ENCODE measurements at regions not wholly inside any gene's neighbourhood (a gene's known extent, or its start where the extent isn't known, plus 50 kb on each side); places are given as distances from the start of the nearest gene placed in this dataset.
"Not testable (repeated sequence)": the region's sequence is repeated elsewhere in the genome, so short reads cannot be mapped to it uniquely, and the experiment has no call there.

- DNase-seq (ENCODE audit: low read depth), result no peak
Measured at GRCh38 chr21:27070861-27071670, 104.2 kb upstream of the ADAMTS5 start.

GRCh38 chr21:27068811-27069210 is 101.9 kb upstream of the ADAMTS5 start:
- no peak for DNase-seq (ENCODE audit: low read depth)

- no peak for DNase-seq (ENCODE audit: low read depth)
Measured at GRCh38 chr21:27067226-27067625, 100.3 kb upstream of the ADAMTS5 start.

GRCh38 chr21:27062443-27062842 is 95.6 kb upstream of the ADAMTS5 start:
- DNase-seq (ENCODE audit: low read depth), result no peak

- no peak for DNase-seq (ENCODE audit: low read depth)
Measured at GRCh38 chr21:27061770-27062169, 94.9 kb upstream of the ADAMTS5 start.

GRCh38 chr21:27060190-27060589 is 93.3 kb upstream of the ADAMTS5 start:
- DNase-seq (ENCODE audit: low read depth), result no peak

GRCh38 chr21:27058673-27059605 is 92.1 kb upstream of the ADAMTS5 start:
- no peak for DNase-seq (ENCODE audit: low read depth)

- no peak for DNase-seq (ENCODE audit: low read depth)
Measured at GRCh38 chr21:27057997-27058396, 91.1 kb upstream of the ADAMTS5 start.

GRCh38 chr21:27047658-27048314 is 80.9 kb upstream of the ADAMTS5 start:
- DNase-seq (ENCODE audit: low read depth), result no peak

- no peak for DNase-seq (ENCODE audit: low read depth)
Measured at GRCh38 chr21:27047283-27047657, 80.4 kb upstream of the ADAMTS5 start.

- no peak for DNase-seq (ENCODE audit: low read depth)
Measured at GRCh38 chr21:27045281-27045985, 78.5 kb upstream of the ADAMTS5 start.

GRCh38 chr21:27043377-27043776 is 76.5 kb upstream of the ADAMTS5 start:
- no peak for DNase-seq (ENCODE audit: low read depth)

- DNase-seq (ENCODE audit: low read depth), result no peak
Measured at GRCh38 chr21:27040738-27041469, 74.0 kb upstream of the ADAMTS5 start.

GRCh38 chr21:27036736-27037301 is 69.9 kb upstream of the ADAMTS5 start:
- DNase-seq (ENCODE audit: low read depth), result no peak

GRCh38 chr21:27035791-27036190 is 68.9 kb upstream of the ADAMTS5 start:
- no peak for DNase-seq (ENCODE audit: low read depth)

GRCh38 chr21:27034796-27035195 is 67.9 kb upstream of the ADAMTS5 start:
- DNase-seq (ENCODE audit: low read depth), result no peak

- no peak for DNase-seq (ENCODE audit: low read depth)
Measured at GRCh38 chr21:27033471-27033870, 66.6 kb upstream of the ADAMTS5 start.

GRCh38 chr21:27026501-27026900 is 59.6 kb upstream of the ADAMTS5 start:
- no peak for DNase-seq (ENCODE audit: low read depth)

- not testable (repeated sequence) for DNase-seq (ENCODE audit: low read depth)
Measured at GRCh38 chr21:27025708-27026107, 58.8 kb upstream of the ADAMTS5 start.

GRCh38 chr21:27024971-27025370 is 58.1 kb upstream of the ADAMTS5 start:
- DNase-seq (ENCODE audit: low read depth), result no peak

- DNase-seq (ENCODE audit: low read depth), result no peak
Measured at GRCh38 chr21:27024301-27024700, 57.4 kb upstream of the ADAMTS5 start.

All from renal cortical epithelial cell (primary cell).